ENCODE measurements at regions not wholly inside any gene's neighbourhood (a gene's known extent, or its start where the extent isn't known, plus 50 kb on each side); places are given as distances from the start of the nearest gene placed in this dataset.

DNA sequence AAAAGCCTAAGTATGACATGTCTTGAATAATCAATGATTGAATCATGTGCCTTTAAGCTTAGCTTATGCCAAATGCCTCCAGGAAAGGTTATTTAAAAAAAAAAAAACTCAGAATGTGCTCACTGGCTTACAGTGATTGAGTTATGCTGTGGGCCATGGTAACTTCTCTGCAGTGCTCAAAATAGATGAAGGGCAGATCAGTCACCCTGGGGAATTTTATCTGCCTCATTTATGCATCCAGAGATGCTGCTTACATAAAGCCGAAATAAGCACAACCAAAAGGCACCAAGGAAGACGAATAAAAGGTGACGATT, 118.7 kb upstream of the MDM1 start:
- intact Hi-C loops (cut with micrococcal nuclease): no loop called here
- POLR2A ChIA-PET (ENCODE audit: unreplicated experiment): no interaction called here
- peaks cover 19% of the 10 kb centered on the region; the same call in 1 of the 2 replicates for H3K4me1 ChIP-seq (ENCODE audit: insufficient read depth, low read length)
- no peak overlapping the region for H2AFZ ChIP-seq (ENCODE audit: low read length)
- H3K27ac ChIP-seq (ENCODE audit: low read length): no peak overlapping the region
- H3K9me2 ChIP-seq (replicated peaks; ENCODE audit: low read length): no peaks in the 10 kb centered on the region
- H3K27me3 ChIP-seq (ENCODE audit: low read length): no peaks in the 10 kb centered on the region
- DNase-seq (no peak), ATAC-seq (no peak)
- no peak overlapping the region for H3K9ac ChIP-seq (ENCODE audit: low read length)
- H3F3A ChIP-seq (ENCODE audit: low read length, unreplicated experiment): no peaks in the 10 kb centered on the region
- CTCF ChIA-PET: interaction anchor here (0.6 kb wide), 1 partner anchor 380 kb away, joined by 3 read pairs; no protein-coding TSS in a partner anchor
- H3K36me3 ChIP-seq (ENCODE audit: low read depth, low read length): no peaks in the 10 kb centered on the region
- TF ChIP-seq EZH2 (IDR thresholded peaks at IDR 0.05; ENCODE audit: low read length, unreplicated experiment) (no peak), EZH2phosphoT487 (IDR thresholded peaks at IDR 0.05; ENCODE audit: borderline replicate concordance, low read length) (no peak)
- TF ChIP-seq, protein P1, sequence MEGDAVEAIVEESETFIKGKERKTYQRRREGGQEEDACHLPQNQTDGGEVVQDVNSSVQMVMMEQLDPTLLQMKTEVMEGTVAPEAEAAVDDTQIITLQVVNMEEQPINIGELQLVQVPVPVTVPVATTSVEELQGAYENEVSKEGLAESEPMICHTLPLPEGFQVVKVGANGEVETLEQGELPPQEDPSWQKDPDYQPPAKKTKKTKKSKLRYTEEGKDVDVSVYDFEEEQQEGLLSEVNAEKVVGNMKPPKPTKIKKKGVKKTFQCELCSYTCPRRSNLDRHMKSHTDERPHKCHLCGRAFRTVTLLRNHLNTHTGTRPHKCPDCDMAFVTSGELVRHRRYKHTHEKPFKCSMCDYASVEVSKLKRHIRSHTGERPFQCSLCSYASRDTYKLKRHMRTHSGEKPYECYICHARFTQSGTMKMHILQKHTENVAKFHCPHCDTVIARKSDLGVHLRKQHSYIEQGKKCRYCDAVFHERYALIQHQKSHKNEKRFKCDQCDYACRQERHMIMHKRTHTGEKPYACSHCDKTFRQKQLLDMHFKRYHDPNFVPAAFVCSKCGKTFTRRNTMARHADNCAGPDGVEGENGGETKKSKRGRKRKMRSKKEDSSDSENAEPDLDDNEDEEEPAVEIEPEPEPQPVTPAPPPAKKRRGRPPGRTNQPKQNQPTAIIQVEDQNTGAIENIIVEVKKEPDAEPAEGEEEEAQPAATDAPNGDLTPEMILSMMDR (conservative IDR thresholded peaks at IDR 0.05; ENCODE audit: low read depth, low read length): no peak
- no peaks in the 10 kb centered on the region for H3K79me2 ChIP-seq (ENCODE audit: low read length)
- no peaks in the 10 kb centered on the region for H4K20me1 ChIP-seq (ENCODE audit: low read length)
- H3K4me3 ChIP-seq (ENCODE audit: low read length): no peak overlapping the region
- BruUV-seq (replicated peaks): no TSS peak
- no peaks in the 10 kb centered on the region for H3K9me3 ChIP-seq (ENCODE audit: low read length)
- no peak overlapping the region for H3K4me2 ChIP-seq (ENCODE audit: low read length)

DNA sequence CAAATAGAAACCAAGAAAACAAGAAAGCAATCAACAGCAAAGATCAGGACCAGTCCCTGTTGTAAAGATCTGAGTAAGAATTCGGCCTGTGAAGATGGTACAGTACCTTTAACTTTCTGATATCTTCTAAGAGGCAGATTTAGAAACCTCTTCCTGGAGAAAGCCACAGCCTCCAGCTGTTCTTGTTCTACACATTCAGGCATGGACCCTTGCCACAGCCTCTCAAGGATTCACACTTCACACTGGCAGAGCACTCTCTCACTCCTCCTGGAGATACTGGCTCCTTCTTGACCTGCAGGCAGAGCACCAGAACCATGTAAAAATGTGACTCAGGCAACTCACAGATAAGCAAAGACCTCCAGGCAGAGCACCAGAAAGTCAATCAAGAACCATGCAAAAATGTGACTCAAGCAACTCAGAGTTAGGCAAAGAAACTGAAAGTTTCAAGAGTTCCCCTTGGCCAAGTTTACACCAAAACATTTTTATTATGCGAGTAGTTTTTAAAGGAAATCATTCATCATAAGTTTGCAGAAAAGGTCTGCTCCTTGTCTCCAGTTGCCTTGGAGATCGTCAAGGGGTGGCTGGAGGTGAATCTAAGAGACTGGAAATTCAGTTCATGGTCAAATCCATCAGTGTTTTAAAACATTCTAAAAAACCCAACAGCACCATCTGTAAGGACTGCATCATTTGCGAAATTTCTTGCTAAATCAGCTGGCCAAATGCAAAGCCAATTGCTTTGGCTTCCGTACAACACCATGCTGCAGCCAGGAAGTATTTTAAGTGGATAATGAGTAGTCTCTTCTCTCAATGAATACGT, 119.3 kb upstream of the MDM1 start:
- no peak overlapping the region for H3K4me2 ChIP-seq (ENCODE audit: low read length)
- intact Hi-C loops (cut with micrococcal nuclease): no loop called here
- H3K9me2 ChIP-seq (replicated peaks; ENCODE audit: low read length): no peaks in the 10 kb centered on the region
- no TSS peak for BruUV-seq (replicated peaks)
- ATAC-seq: peak; percentile 35
- H4K20me1 ChIP-seq (ENCODE audit: low read length): no peaks in the 10 kb centered on the region
- H3K4me3 ChIP-seq (ENCODE audit: low read length): no peak overlapping the region
- no peak overlapping the region for H2AFZ ChIP-seq (ENCODE audit: low read length)
- no peak for TF ChIP-seq EZH2 (IDR thresholded peaks at IDR 0.05; ENCODE audit: low read length, unreplicated experiment)
- TF ChIP-seq, protein P1 (conservative IDR thresholded peaks at IDR 0.05; ENCODE audit: low read depth, low read length): no peak
- TF ChIP-seq EZH2phosphoT487 (IDR thresholded peaks at IDR 0.05; ENCODE audit: borderline replicate concordance, low read length): no peak
- CTCF ChIA-PET: no interaction called here
- H3K36me3 ChIP-seq (ENCODE audit: low read depth, low read length): no peaks in the 10 kb centered on the region
- DNase-seq: peak; percentile 27
- peaks cover 19% of the 10 kb centered on the region; the same call in 1 of the 2 replicates for H3K4me1 ChIP-seq (ENCODE audit: insufficient read depth, low read length)
- no peaks in the 10 kb centered on the region for H3K79me2 ChIP-seq (ENCODE audit: low read length)
- POLR2A ChIA-PET (ENCODE audit: unreplicated experiment): interaction anchor here (0.5 kb wide), 1 partner anchor 220 kb away, joined by 3 read pairs; no protein-coding TSS in a partner anchor
- no peak overlapping the region for H3K27ac ChIP-seq (ENCODE audit: low read length)
- no peaks in the 10 kb centered on the region for H3K27me3 ChIP-seq (ENCODE audit: low read length)
- no peak overlapping the region for H3K9ac ChIP-seq (ENCODE audit: low read length)
- no peaks in the 10 kb centered on the region for H3K9me3 ChIP-seq (ENCODE audit: low read length)
- no peaks in the 10 kb centered on the region for H3F3A ChIP-seq (ENCODE audit: low read length, unreplicated experiment)

DNA sequence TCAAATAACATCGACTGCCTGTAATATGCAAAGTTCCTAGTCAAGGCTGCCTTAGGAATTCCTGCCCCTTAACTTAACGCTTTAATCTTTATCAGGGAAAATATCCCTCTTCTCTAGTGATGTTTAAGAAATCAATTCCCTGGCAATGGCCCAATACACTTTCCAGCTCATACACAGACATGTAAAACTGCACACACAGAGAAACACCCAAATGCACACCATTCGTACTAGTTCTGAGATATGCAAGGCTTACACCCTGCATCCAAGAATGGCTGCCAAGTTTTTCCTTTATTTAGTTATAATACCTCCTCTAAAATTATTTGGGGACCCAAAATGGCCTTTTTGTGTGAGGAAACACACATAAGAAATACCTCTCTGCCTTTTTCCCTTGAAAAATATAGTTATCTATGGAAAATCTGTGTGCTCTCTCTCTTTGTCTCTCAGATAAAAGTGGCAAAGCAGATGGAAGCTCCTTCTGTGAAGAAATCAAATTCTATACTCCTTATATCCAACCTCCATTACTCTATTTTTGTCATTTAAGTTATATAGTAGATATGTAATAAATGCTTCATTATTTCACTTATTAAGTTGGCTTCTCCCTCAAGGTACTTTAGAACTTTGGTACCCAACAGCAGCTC, 120.0 kb upstream of the MDM1 start:
- Histone ChIP-seq H3K27me3 (ENCODE audit: low read length) (no peaks in the 10 kb centered on the region), H3K9me3 (ENCODE audit: low read length) (no peaks in the 10 kb centered on the region), H3K36me3 (ENCODE audit: low read depth, low read length) (no peaks in the 10 kb centered on the region), H3K4me3 (ENCODE audit: low read length) (no peak overlapping the region), H3K79me2 (ENCODE audit: low read length) (no peaks in the 10 kb centered on the region), H3K9me2 (replicated peaks; ENCODE audit: low read length) (no peaks in the 10 kb centered on the region), H4K20me1 (ENCODE audit: low read length) (no peaks in the 10 kb centered on the region), H2AFZ (ENCODE audit: low read length) (no peak overlapping the region), H3K9ac (ENCODE audit: low read length) (no peak overlapping the region), H3K27ac (ENCODE audit: low read length) (no peak overlapping the region), H3K4me2 (ENCODE audit: low read length) (no peak overlapping the region), H3K4me1 (ENCODE audit: insufficient read depth, low read length) (peaks cover 19% of the 10 kb centered on the region; the same call in 1 of the 2 replicates), H3F3A (ENCODE audit: low read length, unreplicated experiment) (no peaks in the 10 kb centered on the region)
- POLR2A ChIA-PET (ENCODE audit: unreplicated experiment): interaction anchor here (0.5 kb wide), 1 partner anchor 220 kb away, joined by 3 read pairs; no protein-coding TSS in a partner anchor
- TF ChIP-seq, protein P1 (conservative IDR thresholded peaks at IDR 0.05; ENCODE audit: low read depth, low read length): no peak
- TF ChIP-seq EZH2 (IDR thresholded peaks at IDR 0.05; ENCODE audit: low read length, unreplicated experiment): no peak
- no peak for TF ChIP-seq EZH2phosphoT487 (IDR thresholded peaks at IDR 0.05; ENCODE audit: borderline replicate concordance, low read length)
- CTCF ChIA-PET: no interaction called here
- ATAC-seq (no peak), DNase-seq (no peak)
- BruUV-seq (replicated peaks): no TSS peak
- intact Hi-C loops (cut with micrococcal nuclease): no loop called here
